Chondrocyte (in vitro differentiated cells): ENCODE measurements at regions not wholly inside any gene's neighbourhood (a gene's known extent, or its start where the extent isn't known, plus 50 kb on each side); places are given as distances from the start of the nearest gene placed in this dataset.
"Not testable (repeated sequence)": the region's sequence is repeated elsewhere in the genome, so short reads cannot be mapped to it uniquely, and the experiment has no call there.

Experiments
- DNase-seq: peaks from one replicate; pipeline ENCODE4 v3.0.0; 2021; ENCODE audit warnings: mixed read lengths, low spot score
- H3K27ac Mint-ChIP-seq: one replicate; pipeline ENCODE4 v1.8.0; 2021; ENCODE audit warnings: mild to moderate bottlenecking, moderate library complexity, mixed read lengths; ENCODE audit not compliant: unreplicated experiment
- H3K27me3 Mint-ChIP-seq: 2 replicates; pipeline ENCODE4 v1.8.0; 2021; ENCODE audit warnings: low read depth, mixed read lengths
- H3K36me3 Mint-ChIP-seq: 2 replicates; pipeline ENCODE4 v1.8.0; 2021; ENCODE audit warnings: low read depth, mixed read lengths
- H3K4me1 Mint-ChIP-seq: 2 replicates; pipeline ENCODE4 v1.8.0; 2021; ENCODE audit warnings: low read depth, mild to moderate bottlenecking, mixed read lengths
- H3K4me3 Mint-ChIP-seq: one replicate; pipeline ENCODE4 v1.8.0; 2021; ENCODE audit warnings: mild to moderate bottlenecking, moderate library complexity, mixed read lengths; ENCODE audit not compliant: unreplicated experiment
- H3K9me3 Mint-ChIP-seq: 2 replicates; pipeline ENCODE4 v1.8.0; 2021; ENCODE audit warnings: low read depth, mixed read lengths
- TF ChIP-seq, protein P1 (sequence below): fragments of 200-600 bp; sonication (generic); IDR thresholded peaks from 2 replicates; pipeline ENCODE4 v1.5.0; 2021; ENCODE audit warnings: antibody characterized with exemption, mild to moderate bottlenecking, moderate library complexity

DNA sequence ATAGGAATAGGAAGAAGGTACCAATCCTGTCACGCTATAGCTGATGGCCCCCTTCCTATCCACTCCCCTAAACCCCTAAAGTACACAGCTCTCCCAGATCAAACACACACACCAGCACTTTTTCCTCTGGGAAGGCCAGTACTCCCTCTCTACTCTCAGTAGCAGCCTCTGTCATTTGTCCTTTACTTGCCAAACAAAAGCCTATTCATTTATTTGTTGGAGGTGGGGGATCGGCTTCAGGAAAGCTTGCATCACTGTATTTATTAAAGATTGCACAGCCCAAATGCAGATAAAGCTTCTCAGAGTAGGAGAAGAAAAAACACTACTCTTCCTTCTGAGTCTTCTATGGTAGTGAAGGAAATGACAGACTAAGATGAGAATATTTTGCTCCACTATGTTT is 429.7 kb upstream of the RASGRP1 start:
- TF ChIP-seq, protein P1, sequence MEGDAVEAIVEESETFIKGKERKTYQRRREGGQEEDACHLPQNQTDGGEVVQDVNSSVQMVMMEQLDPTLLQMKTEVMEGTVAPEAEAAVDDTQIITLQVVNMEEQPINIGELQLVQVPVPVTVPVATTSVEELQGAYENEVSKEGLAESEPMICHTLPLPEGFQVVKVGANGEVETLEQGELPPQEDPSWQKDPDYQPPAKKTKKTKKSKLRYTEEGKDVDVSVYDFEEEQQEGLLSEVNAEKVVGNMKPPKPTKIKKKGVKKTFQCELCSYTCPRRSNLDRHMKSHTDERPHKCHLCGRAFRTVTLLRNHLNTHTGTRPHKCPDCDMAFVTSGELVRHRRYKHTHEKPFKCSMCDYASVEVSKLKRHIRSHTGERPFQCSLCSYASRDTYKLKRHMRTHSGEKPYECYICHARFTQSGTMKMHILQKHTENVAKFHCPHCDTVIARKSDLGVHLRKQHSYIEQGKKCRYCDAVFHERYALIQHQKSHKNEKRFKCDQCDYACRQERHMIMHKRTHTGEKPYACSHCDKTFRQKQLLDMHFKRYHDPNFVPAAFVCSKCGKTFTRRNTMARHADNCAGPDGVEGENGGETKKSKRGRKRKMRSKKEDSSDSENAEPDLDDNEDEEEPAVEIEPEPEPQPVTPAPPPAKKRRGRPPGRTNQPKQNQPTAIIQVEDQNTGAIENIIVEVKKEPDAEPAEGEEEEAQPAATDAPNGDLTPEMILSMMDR: no peak
- H3K4me1 Mint-ChIP-seq: peaks cover 62% of the 10 kb centered on the region
- no peaks in the 10 kb centered on the region for H3K27me3 Mint-ChIP-seq
- no peak overlapping the region for H3K4me3 Mint-ChIP-seq
- H3K9me3 Mint-ChIP-seq: no peaks in the 10 kb centered on the region
- no peaks in the 10 kb centered on the region for H3K36me3 Mint-ChIP-seq
- DNase-seq: no peak
- H3K27ac Mint-ChIP-seq: peak overlapping the region; percentile 24

DNA sequence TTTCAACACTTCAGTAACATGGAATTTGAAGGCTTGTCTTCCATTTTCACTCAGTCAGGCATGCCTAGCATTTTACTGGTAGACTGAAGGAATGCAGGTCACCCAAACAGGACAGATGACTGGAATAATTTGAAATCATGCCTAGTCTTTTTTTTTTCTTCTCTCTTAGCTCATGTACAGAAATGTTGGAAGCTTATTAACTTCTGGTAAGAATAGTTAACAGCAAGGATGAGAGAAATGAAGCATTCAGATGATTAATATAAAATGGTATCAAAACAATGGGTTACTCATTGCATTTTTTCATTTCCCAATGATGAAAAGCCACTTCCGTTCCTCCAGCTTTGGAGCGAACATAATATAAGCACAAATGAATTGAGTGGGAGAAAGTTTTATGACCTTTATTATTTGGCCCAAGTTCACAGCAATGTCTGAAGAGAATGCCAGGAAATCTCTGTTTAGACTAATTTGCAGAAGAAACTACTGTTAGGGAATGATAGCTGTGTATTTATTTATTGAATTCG is 431.6 kb upstream of the RASGRP1 start:
- DNase-seq: no peak
- Mint-ChIP-seq H3K27me3 (no peaks in the 10 kb centered on the region), H3K36me3 (no peaks in the 10 kb centered on the region), H3K4me1 (peaks cover 57% of the 10 kb centered on the region), H3K4me3 (no peak overlapping the region), H3K9me3 (peaks cover 4% of the 10 kb centered on the region), H3K27ac (peak overlapping the region; percentile 78)
- TF ChIP-seq, protein P1: no peak

GRCh38 chr15:38997841-38998240 is 433.2 kb upstream of the RASGRP1 start:
- DNase-seq: no peak
- peaks cover 2% of the 10 kb centered on the region for H3K36me3 Mint-ChIP-seq
- TF ChIP-seq, protein P1: no peak
- peaks cover 42% of the 10 kb centered on the region for H3K4me1 Mint-ChIP-seq
- H3K27me3 Mint-ChIP-seq: no peaks in the 10 kb centered on the region
- H3K9me3 Mint-ChIP-seq: peaks cover 10% of the 10 kb centered on the region
- H3K27ac Mint-ChIP-seq: no peak overlapping the region
- no peak overlapping the region for H3K4me3 Mint-ChIP-seq

DNA sequence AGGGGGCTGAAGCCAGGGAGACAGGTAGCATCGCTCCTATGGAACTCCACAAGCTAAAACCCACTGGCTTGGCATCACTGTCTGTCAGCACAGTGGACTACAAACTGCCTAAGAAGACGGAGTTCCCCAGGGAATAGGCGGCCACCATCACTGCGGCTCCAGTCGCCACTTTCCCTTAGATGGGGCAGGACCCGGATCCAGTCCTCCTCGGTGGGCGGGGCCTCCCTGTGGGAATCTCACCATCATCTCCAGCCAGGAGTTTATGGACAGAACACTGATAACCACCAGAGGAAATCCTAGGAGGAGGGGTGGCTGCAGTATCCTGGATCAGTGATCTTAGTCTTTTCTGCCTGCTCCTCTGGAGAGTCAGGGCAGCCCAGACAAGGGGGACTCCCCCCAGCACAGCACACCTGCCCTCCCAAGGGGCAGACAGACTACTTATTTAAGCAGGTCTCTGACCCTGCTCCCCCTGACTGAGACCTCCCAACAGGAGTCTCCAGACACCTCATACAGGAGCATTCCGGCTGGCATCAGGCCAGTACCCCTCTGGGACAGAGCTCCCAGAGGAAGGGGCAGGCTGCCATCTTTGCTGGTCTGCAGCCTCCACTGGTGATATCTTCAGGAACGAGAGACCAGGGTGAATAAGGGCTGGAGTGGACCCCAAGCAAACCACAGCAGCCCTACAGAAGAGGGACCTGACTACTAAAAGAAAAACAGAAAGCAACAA is 435.6 kb upstream of the RASGRP1 start:
- no peak overlapping the region for H3K27ac Mint-ChIP-seq

DNA sequence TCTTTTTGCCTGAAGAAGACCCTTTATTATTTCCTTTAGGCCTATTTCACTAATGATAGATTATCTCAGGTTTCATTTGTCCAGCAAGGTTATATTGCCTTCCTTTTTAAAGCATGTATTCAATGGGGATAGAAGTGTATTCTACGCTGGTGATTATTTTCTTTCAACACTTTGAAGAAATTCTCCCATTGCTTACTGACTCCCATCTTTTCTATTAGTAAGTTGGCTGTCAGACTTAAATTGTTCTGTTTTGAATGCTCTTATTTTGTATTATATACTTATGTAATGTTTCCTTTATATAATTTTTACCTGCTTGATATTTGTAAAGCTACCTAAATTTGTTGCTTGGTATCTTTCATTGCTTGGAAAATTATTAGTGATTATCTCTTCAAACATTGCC is 445.1 kb upstream of the RASGRP1 start:
- Mint-ChIP-seq H3K36me3 (peaks cover 26% of the 10 kb centered on the region), H3K9me3 (peaks cover 54% of the 10 kb centered on the region)

More for the DNA sequence above, 435.6 kb upstream of the RASGRP1 start:
- TF ChIP-seq, protein P1: no peak
- no peak overlapping the region for H3K4me3 Mint-ChIP-seq
- H3K27me3 Mint-ChIP-seq: no peaks in the 10 kb centered on the region
- H3K4me1 Mint-ChIP-seq: peaks cover 26% of the 10 kb centered on the region
- DNase-seq: no peak
- H3K36me3 Mint-ChIP-seq: peaks cover 4% of the 10 kb centered on the region
- H3K9me3 Mint-ChIP-seq: peaks cover 21% of the 10 kb centered on the region

GRCh38 chr15:39011066-39011465 is 446.5 kb upstream of the RASGRP1 start:
- H3K36me3 Mint-ChIP-seq: peaks cover 23% of the 10 kb centered on the region
- not testable (repeated sequence) for H3K4me3 Mint-ChIP-seq, H3K4me1 Mint-ChIP-seq, DNase-seq, H3K27ac Mint-ChIP-seq, H3K27me3 Mint-ChIP-seq
- peaks cover 47% of the 10 kb centered on the region for H3K9me3 Mint-ChIP-seq

More for the DNA sequence above, 445.1 kb upstream of the RASGRP1 start:
- no peak overlapping the region for H3K27ac Mint-ChIP-seq
- no peak for DNase-seq
- H3K4me1 Mint-ChIP-seq: no peaks in the 10 kb centered on the region
- no peak overlapping the region for H3K4me3 Mint-ChIP-seq
- TF ChIP-seq, protein P1: no peak
- H3K27me3 Mint-ChIP-seq: no peaks in the 10 kb centered on the region
